ENCODE measurements at regions not wholly inside any gene's neighbourhood (a gene's known extent, or its start where the extent isn't known, plus 50 kb on each side); places are given as distances from the start of the nearest gene placed in this dataset.
"Not testable (repeated sequence)": the region's sequence is repeated elsewhere in the genome, so short reads cannot be mapped to it uniquely, and the experiment has no call there.

DNA sequence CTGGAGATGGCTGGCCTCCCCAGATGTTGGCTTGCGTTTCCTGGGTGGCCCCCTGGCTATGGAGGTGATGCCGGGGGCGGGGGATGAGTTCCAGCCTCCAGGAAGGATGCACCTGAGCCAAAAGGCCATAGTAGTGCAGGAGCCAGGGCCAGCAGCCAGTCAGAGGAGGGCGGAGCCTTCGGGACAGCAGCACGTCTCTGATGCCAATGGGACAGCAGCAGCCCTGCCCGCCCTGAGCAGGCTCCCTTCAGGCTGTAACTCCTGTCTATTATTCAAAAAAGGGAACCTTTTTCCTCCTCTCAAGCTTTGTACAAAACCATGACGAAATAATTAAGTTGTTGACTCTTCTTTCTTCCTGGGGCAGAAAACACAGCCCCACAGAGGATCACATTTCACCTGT is 189.7 kb downstream of the BCL2L11 start:
- not testable (repeated sequence) for H3K4me1 Mint-ChIP-seq; H3K27me3 Mint-ChIP-seq (ENCODE audit: low read depth in 3 of 3); H3K27ac Mint-ChIP-seq; H3K9me3 Mint-ChIP-seq; H3K36me3 Mint-ChIP-seq; H3K4me3 Mint-ChIP-seq; DNase-seq

DNA sequence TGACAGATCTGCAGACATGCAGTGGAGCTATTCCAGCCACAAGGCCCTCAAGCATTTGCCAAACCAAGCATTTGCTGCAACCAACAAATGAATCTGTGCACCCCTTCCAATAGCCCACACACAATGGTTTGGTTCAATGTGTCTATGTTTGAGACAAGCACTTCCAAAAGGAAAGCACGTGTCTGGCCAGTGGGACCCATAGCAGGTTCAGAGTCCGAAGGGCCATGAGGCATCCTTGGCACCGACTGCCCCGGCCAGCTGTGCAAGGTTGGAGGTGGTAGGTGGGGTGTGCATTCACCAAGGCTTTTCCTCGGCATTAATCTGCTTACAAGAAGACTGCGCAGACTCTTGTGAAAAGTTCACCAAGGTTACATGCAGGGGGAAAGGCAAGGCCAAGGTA is 190.9 kb downstream of the BCL2L11 start:
- H3K36me3 Mint-ChIP-seq; H3K27me3 Mint-ChIP-seq (ENCODE audit: low read depth in 3 of 3); H3K27ac Mint-ChIP-seq; H3K9me3 Mint-ChIP-seq; H3K4me3 Mint-ChIP-seq; DNase-seq; H3K4me1 Mint-ChIP-seq: not testable (repeated sequence)

DNA sequence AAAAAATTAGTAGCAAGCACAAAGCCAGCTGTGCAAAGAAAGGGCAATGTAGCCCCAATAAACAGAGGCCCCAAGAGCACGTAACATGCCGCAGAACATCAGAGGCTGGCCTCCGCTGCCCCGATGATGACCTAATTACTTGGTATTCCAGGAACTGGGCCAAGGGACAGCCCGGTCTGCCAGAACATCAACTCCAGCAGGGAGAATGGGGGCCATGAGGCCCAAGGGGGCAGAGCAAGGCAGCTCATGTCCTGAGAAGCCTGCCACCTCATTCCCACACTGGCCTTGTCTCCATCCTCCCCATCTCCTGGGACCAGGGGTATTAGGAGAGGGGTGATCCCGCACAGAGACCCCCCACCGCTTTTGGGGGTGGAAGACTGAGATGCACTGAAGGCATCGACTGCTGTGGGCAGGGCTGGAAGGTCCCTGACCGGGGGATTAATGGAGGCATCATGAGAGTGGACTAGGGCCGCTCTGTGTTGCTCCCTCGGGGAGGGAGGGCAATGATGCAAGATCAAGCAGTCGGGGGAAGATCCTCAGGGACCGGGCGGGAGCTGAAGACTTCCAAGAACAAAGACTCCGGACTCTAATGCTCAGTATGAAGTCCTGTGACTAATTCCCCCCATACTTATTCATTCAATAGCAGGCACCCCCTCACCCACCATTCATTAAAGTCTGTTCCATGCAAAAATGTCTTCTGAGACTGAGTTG is 192.3 kb downstream of the BCL2L11 start:
- not testable (repeated sequence) for H3K4me3 Mint-ChIP-seq; H3K36me3 Mint-ChIP-seq; DNase-seq; H3K9me3 Mint-ChIP-seq; H3K27me3 Mint-ChIP-seq (ENCODE audit: low read depth in 3 of 3); H3K4me1 Mint-ChIP-seq; H3K27ac Mint-ChIP-seq

DNA sequence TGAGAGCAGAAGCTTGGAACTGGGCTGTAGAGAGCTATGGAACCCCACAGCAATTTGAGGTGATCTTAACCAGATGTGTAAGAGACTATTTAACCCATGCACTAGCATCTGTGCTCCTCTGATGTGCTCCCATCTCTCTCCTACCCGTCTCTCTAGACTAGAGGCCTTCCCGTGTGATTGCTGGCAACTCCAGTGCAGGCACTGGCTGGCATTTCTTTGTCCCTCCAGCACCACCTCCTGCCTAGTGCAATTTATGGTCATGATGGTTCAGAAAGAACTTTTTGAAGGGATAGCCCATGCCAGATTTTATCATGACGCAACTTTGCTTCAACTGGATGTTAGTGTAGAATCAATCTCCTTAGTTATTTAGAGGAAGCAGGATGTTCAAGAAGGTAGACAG is 193.0 kb downstream of the BCL2L11 start:
- not testable (repeated sequence) for H3K9me3 Mint-ChIP-seq; H3K4me3 Mint-ChIP-seq; H3K27ac Mint-ChIP-seq; DNase-seq; H3K36me3 Mint-ChIP-seq; H3K27me3 Mint-ChIP-seq (ENCODE audit: low read depth in 3 of 3); H3K4me1 Mint-ChIP-seq

DNA sequence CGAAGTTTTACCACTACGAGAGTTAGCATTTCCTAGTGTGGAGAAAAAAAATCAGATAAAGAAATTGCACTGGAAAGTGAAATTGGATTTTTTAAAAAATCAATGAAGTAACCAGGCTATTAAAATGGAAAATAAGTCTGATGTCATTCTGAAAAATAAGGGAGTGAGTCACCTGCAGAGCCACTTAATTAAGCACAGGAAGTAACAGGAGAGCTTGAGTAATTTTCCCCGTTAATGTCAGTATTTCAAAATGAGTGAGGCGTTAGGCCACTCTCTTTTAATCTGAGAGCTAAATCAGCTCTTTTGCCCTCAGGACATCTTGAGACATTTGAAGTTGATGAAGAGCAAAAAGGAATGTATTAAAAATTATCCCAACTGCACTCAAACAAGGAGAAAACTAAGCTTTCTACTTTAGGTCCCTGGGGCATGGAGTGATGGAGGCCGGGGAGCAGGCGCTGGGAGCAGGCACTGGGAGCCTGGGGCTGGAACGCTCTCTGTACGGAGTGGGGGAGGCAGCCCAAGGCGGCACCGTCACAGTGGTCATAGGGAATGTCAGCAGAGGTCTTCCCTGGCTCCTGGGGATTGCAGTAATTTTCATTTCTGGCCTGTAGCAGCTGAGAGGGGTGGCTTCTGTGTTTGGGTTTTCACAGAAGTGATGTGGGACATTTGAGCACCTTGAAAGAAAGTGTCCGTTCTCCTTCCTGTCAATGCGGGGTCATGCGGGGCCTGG is 194.6 kb downstream of the BCL2L11 start:
- H3K4me3 Mint-ChIP-seq; H3K27me3 Mint-ChIP-seq (ENCODE audit: low read depth in 3 of 3); H3K36me3 Mint-ChIP-seq; H3K27ac Mint-ChIP-seq; H3K9me3 Mint-ChIP-seq; DNase-seq; H3K4me1 Mint-ChIP-seq: not testable (repeated sequence)

DNA sequence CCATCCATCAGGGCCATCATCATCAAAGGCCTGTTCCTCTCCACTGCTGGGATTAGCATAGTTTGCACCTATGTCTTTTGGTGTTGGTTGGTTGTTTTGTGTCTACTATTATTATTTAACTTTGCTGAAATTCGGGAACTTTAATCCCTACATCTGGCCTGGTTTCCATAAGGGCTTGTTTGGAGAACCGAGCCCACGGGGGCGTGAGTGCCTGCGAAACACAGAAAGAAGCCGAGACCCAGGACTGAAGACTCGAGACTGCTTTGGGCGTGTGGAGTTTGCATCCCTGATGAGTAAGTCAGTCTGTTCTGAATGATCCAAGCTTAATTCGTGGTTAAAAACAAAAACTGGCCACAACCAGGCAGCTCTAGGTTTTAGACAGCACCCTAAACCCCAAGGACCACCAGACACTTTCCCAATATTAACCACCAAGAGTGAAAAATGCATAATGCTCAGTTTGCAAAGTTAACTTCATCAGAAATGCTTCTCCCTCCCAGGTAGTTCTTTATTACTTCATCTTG is 195.6 kb downstream of the BCL2L11 start:
- H3K9me3 Mint-ChIP-seq; H3K4me3 Mint-ChIP-seq; DNase-seq; H3K27ac Mint-ChIP-seq; H3K36me3 Mint-ChIP-seq; H3K27me3 Mint-ChIP-seq (ENCODE audit: low read depth in 3 of 3); H3K4me1 Mint-ChIP-seq: not testable (repeated sequence)

DNA sequence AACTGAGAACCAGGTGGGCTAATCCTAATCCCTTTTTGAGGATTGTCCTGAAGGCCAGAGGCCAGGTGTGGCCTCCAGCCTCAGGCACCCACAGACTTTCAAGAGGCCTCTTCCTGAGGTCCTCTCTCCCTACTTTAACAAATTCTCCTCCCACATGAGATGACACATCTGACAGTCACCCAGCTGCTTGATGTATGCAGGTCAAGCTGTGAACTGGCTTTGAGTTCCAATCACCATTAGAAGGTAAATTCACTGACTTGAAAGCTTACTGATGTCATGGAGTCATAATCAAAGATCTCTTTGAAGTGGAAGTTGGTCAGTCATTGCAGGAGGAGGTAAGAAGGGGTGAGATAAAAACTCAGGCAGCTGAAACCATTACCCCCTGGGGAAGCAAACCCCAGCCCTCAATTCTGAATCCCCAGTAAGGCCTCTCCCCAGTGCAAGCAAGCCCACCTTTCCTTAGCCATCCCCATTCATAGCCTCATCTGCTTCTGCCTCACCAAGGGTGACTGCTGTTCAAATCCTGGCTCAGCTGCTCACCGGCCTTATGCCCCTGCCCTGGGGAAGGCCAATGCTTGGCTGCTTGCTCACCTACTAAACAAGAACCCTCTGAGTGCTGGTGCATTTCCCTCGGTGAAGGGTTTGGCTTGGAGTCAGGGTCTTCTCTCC is 196.3 kb downstream of the BCL2L11 start:
- H3K4me3 Mint-ChIP-seq; H3K36me3 Mint-ChIP-seq; H3K27ac Mint-ChIP-seq; DNase-seq; H3K4me1 Mint-ChIP-seq; H3K9me3 Mint-ChIP-seq; H3K27me3 Mint-ChIP-seq (ENCODE audit: low read depth in 3 of 3): not testable (repeated sequence)

DNA sequence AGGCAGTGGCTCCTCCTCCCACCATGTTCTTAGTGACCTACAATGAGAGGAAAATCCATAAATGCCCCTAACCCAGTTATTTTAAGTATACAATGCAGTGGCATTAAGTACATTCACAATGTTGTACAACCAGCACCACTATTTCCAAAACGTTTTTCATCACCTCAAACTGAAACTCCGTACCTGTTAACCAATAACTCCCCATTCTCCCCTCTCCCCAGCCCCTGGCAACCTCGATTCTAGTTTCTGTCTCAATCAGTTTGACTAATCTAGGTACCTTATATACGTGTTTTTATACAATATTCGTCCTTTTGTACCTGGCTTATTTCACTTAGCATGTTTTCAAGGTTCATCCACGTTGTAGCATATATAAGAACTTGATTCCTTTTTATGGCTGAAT is 198.8 kb downstream of the BCL2L11 start:
- not testable (repeated sequence) for H3K4me1 Mint-ChIP-seq; DNase-seq; H3K9me3 Mint-ChIP-seq; H3K27ac Mint-ChIP-seq; H3K36me3 Mint-ChIP-seq; H3K4me3 Mint-ChIP-seq; H3K27me3 Mint-ChIP-seq (ENCODE audit: low read depth in 3 of 3)

DNA sequence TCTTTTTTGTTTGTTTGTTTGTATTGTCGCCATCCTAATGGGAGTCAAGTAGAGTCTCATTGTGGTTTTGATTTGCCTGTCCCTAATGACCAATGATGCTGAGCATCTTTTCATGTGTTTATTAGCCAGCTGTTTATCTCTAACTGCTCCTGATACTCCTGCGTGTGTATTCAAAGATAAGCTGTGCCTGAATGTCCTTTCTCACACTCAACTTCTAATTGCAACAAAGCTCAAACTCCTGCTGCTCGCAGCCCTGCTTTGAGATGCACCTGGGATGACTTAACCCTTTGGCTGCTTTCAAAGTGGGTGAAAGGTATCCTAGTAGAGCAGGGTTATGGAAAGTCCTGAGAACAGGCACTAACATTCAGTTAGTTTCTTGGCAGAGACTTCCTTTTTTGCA is 199.6 kb downstream of the BCL2L11 start:
- H3K4me1 Mint-ChIP-seq; H3K27ac Mint-ChIP-seq; H3K4me3 Mint-ChIP-seq; H3K9me3 Mint-ChIP-seq; H3K27me3 Mint-ChIP-seq (ENCODE audit: low read depth in 3 of 3); H3K36me3 Mint-ChIP-seq; DNase-seq: not testable (repeated sequence)

DNA sequence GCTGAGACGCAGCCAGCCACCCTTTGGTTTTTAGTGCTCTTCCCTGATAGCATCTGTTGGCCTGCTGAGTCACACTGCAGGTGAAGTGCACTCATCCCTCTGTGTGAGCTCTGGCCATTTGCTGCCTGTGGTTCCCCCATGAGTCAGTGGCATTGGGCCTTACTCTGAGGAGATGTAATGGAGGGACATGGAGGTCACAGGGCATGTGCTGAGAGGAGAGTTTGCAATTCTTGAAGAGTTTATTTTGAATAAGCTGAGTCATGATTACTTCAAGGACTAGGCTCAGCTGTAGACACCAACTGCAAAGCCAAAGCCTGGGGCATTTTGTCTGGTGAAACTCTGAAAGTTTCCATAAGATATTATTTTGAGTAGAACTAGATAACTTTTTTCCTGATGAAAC is 200.3 kb downstream of the BCL2L11 start:
- H3K4me1 Mint-ChIP-seq; DNase-seq; H3K27me3 Mint-ChIP-seq (ENCODE audit: low read depth in 3 of 3); H3K4me3 Mint-ChIP-seq; H3K27ac Mint-ChIP-seq; H3K9me3 Mint-ChIP-seq; H3K36me3 Mint-ChIP-seq: not testable (repeated sequence)

DNA sequence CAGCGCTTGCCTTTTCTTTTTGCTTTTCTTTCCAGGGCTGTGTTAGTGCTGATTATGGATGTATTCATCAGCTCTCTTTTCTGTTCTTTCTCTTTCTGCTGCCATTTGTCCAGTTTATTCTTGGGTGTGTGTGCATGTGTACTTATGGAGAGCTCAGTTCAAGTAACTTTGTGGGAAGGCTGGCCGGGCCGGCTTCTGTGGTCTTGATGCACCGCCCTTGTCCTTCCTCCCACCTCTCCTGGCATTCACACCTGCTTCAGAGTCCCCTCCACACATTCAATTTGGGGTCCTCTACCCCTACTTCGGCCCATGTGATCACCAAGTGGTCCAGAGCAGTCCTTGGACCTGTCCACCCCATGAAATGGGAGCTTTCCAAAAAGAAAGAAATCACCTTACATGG is 202.7 kb downstream of the BCL2L11 start:
- not testable (repeated sequence) for H3K4me3 Mint-ChIP-seq; H3K9me3 Mint-ChIP-seq; H3K36me3 Mint-ChIP-seq; DNase-seq; H3K4me1 Mint-ChIP-seq; H3K27me3 Mint-ChIP-seq (ENCODE audit: low read depth in 3 of 3); H3K27ac Mint-ChIP-seq

DNA sequence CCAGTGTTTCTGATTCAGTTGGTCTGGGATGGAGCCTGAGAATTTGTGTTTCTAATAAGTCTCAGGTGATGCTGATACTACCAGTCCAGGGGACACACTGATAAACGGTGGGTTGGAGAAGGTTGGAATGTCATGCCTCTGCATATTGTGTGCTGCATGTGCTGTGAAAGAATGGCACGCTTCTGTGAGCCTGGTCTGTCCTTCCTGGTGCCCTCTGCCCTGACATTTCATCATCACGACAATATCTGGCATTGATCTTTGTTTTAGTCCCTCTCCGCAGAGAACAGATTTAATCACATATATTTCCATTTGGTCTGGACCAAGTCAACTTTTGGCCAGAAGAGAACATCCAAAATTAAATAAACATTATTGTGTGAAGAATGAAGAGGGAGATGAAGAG is 207.0 kb downstream of the BCL2L11 start:
- H3K4me1 Mint-ChIP-seq, H3K36me3 Mint-ChIP-seq, H3K9me3 Mint-ChIP-seq: not testable (repeated sequence)

DNA sequence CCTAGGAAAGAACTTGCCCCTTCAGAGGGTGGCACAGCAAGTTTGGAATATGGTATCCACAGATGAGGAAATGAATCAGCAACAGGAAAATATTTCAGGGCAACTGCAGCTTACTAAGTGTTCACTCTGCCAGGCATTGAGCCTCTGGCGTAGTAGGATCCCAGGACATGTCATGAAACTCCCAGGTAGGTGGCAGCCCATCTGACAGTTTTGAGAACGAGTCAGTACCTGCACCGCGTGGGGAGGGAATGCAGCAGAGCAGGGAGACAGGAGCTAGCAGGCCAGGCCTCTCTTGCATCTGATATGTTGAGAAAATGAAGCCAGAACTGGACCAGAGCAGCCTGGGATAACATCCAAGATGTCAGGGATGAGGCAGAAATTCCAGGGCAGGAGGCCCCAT is 208.6 kb downstream of the BCL2L11 start:
- not testable (repeated sequence) for H3K27me3 Mint-ChIP-seq (ENCODE audit: low read depth in 3 of 3); H3K9me3 Mint-ChIP-seq; H3K36me3 Mint-ChIP-seq; H3K4me1 Mint-ChIP-seq; H3K4me3 Mint-ChIP-seq; H3K27ac Mint-ChIP-seq; DNase-seq

More for the DNA sequence above, 207.0 kb downstream of the BCL2L11 start:
- H3K4me3 Mint-ChIP-seq; H3K27ac Mint-ChIP-seq; DNase-seq; H3K27me3 Mint-ChIP-seq (ENCODE audit: low read depth in 3 of 3): not testable (repeated sequence)

DNA sequence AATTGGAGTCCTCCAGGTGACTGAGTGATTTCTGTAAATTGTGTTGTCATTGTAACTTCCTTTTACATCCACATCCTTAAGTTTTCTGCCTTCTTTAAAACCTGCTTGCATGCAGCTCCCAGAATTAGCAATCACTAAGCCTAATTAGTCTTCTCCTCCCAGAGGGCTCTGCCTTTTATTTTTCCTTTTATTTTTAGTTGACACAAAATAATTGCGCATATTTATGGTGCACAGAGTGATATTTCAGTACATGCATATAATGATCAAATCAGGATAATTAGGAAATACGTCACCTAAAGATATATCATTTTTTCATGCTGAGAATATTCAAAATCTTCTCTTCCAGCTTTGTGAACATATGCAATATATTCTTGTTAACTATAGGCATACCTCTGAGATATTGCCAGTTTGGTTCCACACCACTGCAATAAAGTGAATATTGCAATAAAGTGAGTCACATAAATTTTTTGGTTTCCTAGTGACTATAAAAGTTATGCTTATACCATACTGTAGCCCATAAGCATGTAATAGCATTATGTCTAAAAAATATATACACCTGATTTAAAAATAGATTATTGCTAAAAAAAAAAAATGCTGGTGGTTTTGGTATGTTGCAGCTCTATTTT is 210.5 kb downstream of the BCL2L11 start:
- not testable (repeated sequence) for H3K27me3 Mint-ChIP-seq (ENCODE audit: low read depth in 3 of 3); H3K27ac Mint-ChIP-seq; H3K9me3 Mint-ChIP-seq; H3K4me1 Mint-ChIP-seq; H3K4me3 Mint-ChIP-seq; DNase-seq; H3K36me3 Mint-ChIP-seq

Measured in immature natural killer cell (primary cell).